ENCODE measurements at regions not wholly inside any gene's neighbourhood (a gene's known extent, or its start where the extent isn't known, plus 50 kb on each side); places are given as distances from the start of the nearest gene placed in this dataset.

- DNase-seq: no peak
Measured at GRCh38 chr3:76724706-76725105, 315.2 kb upstream of the ROBO2 start.

GRCh38 chr3:76726034-76726433 lies 313.9 kb upstream of the ROBO2 start:
- no peak for DNase-seq

DNA sequence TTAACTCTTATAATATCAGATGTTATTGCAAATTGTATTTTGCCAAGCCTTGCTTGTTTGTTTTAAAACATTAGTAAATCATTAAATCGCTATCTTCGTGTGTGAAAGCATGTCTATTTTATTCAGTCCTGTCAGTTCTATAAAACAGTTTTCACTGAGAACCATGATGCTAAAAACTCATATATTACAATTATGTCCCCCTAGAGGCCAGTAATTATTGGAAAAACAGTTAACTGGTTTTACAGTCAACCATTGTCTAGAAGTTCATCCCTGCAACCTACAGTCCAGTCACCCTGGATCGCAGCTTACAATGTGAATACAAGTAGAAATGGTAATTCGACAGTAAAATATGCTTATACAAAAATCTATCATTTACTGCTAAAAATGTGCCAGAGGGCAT lies 311.5 kb upstream of the ROBO2 start:
- DNase-seq: no peak

DNA sequence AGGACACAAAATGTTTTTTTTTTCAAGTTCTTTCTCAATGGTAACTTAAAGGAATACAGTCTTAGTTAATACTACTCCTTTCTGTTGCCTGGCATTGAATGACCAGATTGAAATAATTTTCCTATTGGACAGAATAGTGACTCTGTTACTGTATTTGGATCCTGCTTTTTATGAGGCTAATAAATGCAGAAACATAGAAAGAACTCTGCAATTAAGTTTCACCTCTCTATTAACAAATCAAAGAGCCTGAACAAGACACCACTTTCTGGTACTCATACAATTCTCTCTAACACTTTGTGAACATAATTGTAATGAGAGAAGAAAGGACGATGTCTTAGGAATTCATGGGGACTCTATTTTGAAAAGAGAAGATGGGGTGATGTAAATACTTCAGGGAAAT lies 308.4 kb upstream of the ROBO2 start:
- DNase-seq: no peak

GRCh38 chr3:76733073-76733759 lies 306.7 kb upstream of the ROBO2 start:
- DNase-seq: no peak

DNA sequence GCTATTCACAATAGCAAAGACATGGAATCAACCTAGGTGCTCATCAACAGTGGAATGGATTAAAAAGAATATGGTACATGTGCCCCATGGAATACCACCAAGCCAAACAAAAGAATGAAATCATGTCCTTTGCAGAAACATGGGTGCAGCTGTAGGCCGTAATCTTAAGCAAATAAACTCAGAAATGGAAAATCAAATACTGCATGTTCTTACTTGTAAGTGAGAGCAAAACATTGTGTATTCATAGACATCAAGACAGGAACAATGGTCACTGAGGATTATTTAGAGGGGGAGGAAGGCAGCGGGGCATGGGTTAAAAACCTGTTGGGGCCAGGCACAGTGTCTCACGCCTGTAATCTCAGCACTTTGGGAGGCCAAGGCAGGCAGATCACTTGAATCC lies 304.7 kb upstream of the ROBO2 start:
- no peak for DNase-seq

- peak; percentile 16 for DNase-seq
Measured at GRCh38 chr3:76753599-76753998, 286.3 kb upstream of the ROBO2 start.

- DNase-seq: no peak
Measured at GRCh38 chr3:76754247-76754646, 285.7 kb upstream of the ROBO2 start.

- DNase-seq: no peak
Measured at GRCh38 chr3:76756577-76756976, 283.3 kb upstream of the ROBO2 start.

- DNase-seq: no peak
Measured at GRCh38 chr3:76760336-76760735, 279.6 kb upstream of the ROBO2 start.

DNA sequence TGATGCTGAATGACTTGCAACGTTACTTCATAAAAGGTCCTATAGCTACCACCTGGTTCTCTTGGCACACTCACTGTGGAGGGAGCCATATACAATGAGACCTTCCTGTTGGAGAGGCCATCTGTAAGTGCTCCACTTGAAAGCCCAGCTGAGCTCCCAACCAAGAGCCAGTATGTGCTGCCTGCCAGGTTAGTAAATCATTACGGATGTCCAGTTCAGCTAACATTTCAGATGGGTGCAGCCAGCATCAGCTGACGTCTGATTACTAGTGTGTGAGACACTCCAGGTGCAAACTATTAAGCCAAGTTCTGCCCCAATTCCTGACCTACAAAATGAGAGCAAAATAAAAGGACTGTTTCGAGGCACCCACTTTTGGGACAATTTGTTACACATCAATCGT lies 274.4 kb upstream of the ROBO2 start:
- peak; percentile 60 for DNase-seq

GRCh38 chr3:76768912-76769311 lies 271.0 kb upstream of the ROBO2 start:
- no peak for DNase-seq

GRCh38 chr3:76776927-76777326 lies 263.0 kb upstream of the ROBO2 start:
- no peak for DNase-seq

- DNase-seq: no peak
Measured at GRCh38 chr3:76788206-76788605, 251.7 kb upstream of the ROBO2 start.

- DNase-seq: no peak
Measured at GRCh38 chr3:76789237-76789636, 250.7 kb upstream of the ROBO2 start.

GRCh38 chr3:76811418-76811817 lies 228.5 kb upstream of the ROBO2 start:
- DNase-seq: no peak

GRCh38 chr3:76812649-76813242 lies 227.2 kb upstream of the ROBO2 start:
- DNase-seq: no peak

- no peak for DNase-seq
Measured at GRCh38 chr3:76815561-76815960, 224.3 kb upstream of the ROBO2 start.

DNA sequence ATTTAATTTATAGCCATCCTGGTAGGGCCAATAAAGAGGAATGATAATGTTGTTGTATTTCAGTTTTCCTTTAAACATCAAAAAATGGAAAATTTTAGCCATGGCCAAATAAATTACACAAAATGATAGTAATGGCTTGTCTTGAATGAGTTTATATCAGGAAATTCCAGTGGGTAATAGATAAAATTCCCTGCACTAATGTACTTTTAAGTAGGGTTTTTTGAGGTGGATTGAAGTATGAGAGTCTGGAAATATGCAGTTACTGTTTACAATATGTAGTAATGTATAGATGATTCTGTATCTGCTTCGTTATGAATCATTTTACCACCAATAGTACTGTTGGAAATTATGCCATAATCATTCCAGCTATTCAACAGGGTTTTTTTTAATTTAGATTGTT lies 219.4 kb upstream of the ROBO2 start:
- DNase-seq: no peak

- DNase-seq: peak; percentile 2
Measured at GRCh38 chr3:76824658-76825240, 215.2 kb upstream of the ROBO2 start.

GRCh38 chr3:76826861-76827260 lies 213.0 kb upstream of the ROBO2 start:
- DNase-seq: peak; percentile 41

GRCh38 chr3:76827701-76828226 lies 212.1 kb upstream of the ROBO2 start:
- DNase-seq: no peak

GRCh38 chr3:76834657-76835056 lies 205.2 kb upstream of the ROBO2 start:
- DNase-seq: no peak

- no peak for DNase-seq
Measured at GRCh38 chr3:76841747-76842146, 198.2 kb upstream of the ROBO2 start.
